ENCODE measurements at regions not wholly inside any gene's neighbourhood (a gene's known extent, or its start where the extent isn't known, plus 50 kb on each side); places are given as distances from the start of the nearest gene placed in this dataset.

GRCh38 chr7:69508736-69509135, 89.5 kb upstream of the AUTS2 start:
- no peak overlapping the region for H2BK20ac ChIP-seq (ENCODE audit: low read depth, low read length)
- no peak overlapping the region for H3K4ac ChIP-seq (ENCODE audit: low read depth, low read length)
- H2BK15ac ChIP-seq (ENCODE audit: low read depth, low read length), result no peak overlapping the region
- H3K4me2 ChIP-seq (ENCODE audit: low read depth, low read length), result no peak overlapping the region
- H3K9ac ChIP-seq (ENCODE audit: low read depth, low read length), result no peak overlapping the region
- no peak overlapping the region for H4K5ac ChIP-seq (ENCODE audit: low read depth, low read length)
- TF ChIP-seq CEBPB (IDR thresholded peaks at IDR 0.05; ENCODE audit: low read depth, low read length) (no peak), RAD21 (IDR thresholded peaks at IDR 0.05; ENCODE audit: low read length) (no peak), RCOR1 (IDR thresholded peaks at IDR 0.05; ENCODE audit: insufficient replicate concordance, low read length) (no peak), NFE2L2 (IDR thresholded peaks at IDR 0.05; ENCODE audit: low read depth, low read length) (no peak)
- TF ChIP-seq, protein P1, sequence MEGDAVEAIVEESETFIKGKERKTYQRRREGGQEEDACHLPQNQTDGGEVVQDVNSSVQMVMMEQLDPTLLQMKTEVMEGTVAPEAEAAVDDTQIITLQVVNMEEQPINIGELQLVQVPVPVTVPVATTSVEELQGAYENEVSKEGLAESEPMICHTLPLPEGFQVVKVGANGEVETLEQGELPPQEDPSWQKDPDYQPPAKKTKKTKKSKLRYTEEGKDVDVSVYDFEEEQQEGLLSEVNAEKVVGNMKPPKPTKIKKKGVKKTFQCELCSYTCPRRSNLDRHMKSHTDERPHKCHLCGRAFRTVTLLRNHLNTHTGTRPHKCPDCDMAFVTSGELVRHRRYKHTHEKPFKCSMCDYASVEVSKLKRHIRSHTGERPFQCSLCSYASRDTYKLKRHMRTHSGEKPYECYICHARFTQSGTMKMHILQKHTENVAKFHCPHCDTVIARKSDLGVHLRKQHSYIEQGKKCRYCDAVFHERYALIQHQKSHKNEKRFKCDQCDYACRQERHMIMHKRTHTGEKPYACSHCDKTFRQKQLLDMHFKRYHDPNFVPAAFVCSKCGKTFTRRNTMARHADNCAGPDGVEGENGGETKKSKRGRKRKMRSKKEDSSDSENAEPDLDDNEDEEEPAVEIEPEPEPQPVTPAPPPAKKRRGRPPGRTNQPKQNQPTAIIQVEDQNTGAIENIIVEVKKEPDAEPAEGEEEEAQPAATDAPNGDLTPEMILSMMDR (conservative IDR thresholded peaks at IDR 0.05; ENCODE audit: low read depth, low read length), result no peak
- in situ Hi-C loops (cut with MboI; ENCODE audit: low sequenced_read_pairs) (no loop called here), intact Hi-C loops (cut with micrococcal nuclease) (no loop called here), dilution Hi-C loops (cut with HindIII; ENCODE audit: low sequenced_read_pairs, unreplicated experiment) (no loop called here)
- CTCF ChIA-PET, result interaction anchor here (0.6 kb wide), 1 partner anchor 23 kb away, joined by 3 read pairs; no protein-coding TSS in a partner anchor
- no peaks in the 10 kb centered on the region for H3K27me3 ChIP-seq (ENCODE audit: control insufficient read depth, insufficient read depth, low read length)
- H3K9me1 ChIP-seq (ENCODE audit: insufficient read depth, low read length), result no peaks in the 10 kb centered on the region
- H3K27ac ChIP-seq (ENCODE audit: insufficient read depth, low read length), result no peak overlapping the region
- no peaks in the 10 kb centered on the region for H3K79me1 ChIP-seq (ENCODE audit: low read depth in 1 of 2, low read length in 2 of 2)
- no peak overlapping the region for H2AK9ac ChIP-seq (replicated peaks; ENCODE audit: low read depth, low read length, poor library complexity)
- no TSS peak for BruUV-seq (replicated peaks)
- no peak overlapping the region for H3K23ac ChIP-seq (ENCODE audit: low read depth, low read length)
- ATAC-seq (ENCODE audit: low read depth) (no peak), DNase-seq (no peak)
- H3K9me3 ChIP-seq (ENCODE audit: control insufficient read depth, insufficient read depth, low read length), result peaks cover 7% of the 10 kb centered on the region; the same call in 1 of the 2 replicates
- no peak overlapping the region for H2BK120ac ChIP-seq (ENCODE audit: low read depth, low read length)
- POLR2A ChIA-PET (ENCODE audit: unreplicated experiment), result no interaction called here
- no peak overlapping the region for H3K14ac ChIP-seq (replicated peaks; ENCODE audit: low read depth, low read length)
- H4K91ac ChIP-seq (ENCODE audit: insufficient read depth, low read depth, low read length), result no peak overlapping the region
- H4K20me1 ChIP-seq (ENCODE audit: insufficient read depth, low read length), result no peaks in the 10 kb centered on the region
- H2AFZ ChIP-seq (replicated peaks; ENCODE audit: low read length, poor library complexity), result no peak overlapping the region
- H3K36me3 ChIP-seq (ENCODE audit: control insufficient read depth, insufficient read depth, low read length), result no peaks in the 10 kb centered on the region
- H3K18ac ChIP-seq (ENCODE audit: low read depth, low read length), result no peak overlapping the region
- no peak overlapping the region for H4K8ac ChIP-seq (ENCODE audit: low read depth in 2 of 2, low read length in 2 of 2)
- WGBS, 2 experiments (ENCODE audit: extremely low coverage in 2 of 2, insufficient read length in 1 of 2), result no CpG with 5 or more reads among the region's 2 CpGs
- no peak overlapping the region for H2BK5ac ChIP-seq (ENCODE audit: low read depth, low read length, poor library complexity, severe bottlenecking)
- no peaks in the 10 kb centered on the region for H3K4me1 ChIP-seq (ENCODE audit: control insufficient read depth, insufficient read depth, low read length)
- no peak overlapping the region for H3K56ac ChIP-seq (ENCODE audit: extremely low read depth, insufficient read depth, low read length)
- H3K4me3 ChIP-seq (ENCODE audit: insufficient read depth, low read depth, low read length), result no peak overlapping the region
- H2AK5ac ChIP-seq (ENCODE audit: low read depth, low read length), result no peak overlapping the region

Data from IMR-90 (cell line).